ENCODE measurements at regions not wholly inside any gene's neighbourhood (a gene's known extent, or its start where the extent isn't known, plus 50 kb on each side); places are given as distances from the start of the nearest gene placed in this dataset.

- no peak overlapping the region for H3K27ac ChIP-seq
- in situ Hi-C loops (cut with MboI; ENCODE audit: low pct_ligation_motif_present in 1 of 4, low pct_unique_long_range_greater_than_20kb in 1 of 4, low sequenced_read_pairs in 3 of 4) (no loop called here), intact Hi-C loops (cut with DNase I; ENCODE audit: low total_unique reads) (no loop called here)
- no peaks in the 10 kb centered on the region for H3K36me3 ChIP-seq
- no peak overlapping the region for H3K4me3 ChIP-seq
- TF ChIP-seq, protein P1, sequence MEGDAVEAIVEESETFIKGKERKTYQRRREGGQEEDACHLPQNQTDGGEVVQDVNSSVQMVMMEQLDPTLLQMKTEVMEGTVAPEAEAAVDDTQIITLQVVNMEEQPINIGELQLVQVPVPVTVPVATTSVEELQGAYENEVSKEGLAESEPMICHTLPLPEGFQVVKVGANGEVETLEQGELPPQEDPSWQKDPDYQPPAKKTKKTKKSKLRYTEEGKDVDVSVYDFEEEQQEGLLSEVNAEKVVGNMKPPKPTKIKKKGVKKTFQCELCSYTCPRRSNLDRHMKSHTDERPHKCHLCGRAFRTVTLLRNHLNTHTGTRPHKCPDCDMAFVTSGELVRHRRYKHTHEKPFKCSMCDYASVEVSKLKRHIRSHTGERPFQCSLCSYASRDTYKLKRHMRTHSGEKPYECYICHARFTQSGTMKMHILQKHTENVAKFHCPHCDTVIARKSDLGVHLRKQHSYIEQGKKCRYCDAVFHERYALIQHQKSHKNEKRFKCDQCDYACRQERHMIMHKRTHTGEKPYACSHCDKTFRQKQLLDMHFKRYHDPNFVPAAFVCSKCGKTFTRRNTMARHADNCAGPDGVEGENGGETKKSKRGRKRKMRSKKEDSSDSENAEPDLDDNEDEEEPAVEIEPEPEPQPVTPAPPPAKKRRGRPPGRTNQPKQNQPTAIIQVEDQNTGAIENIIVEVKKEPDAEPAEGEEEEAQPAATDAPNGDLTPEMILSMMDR (IDR thresholded peaks at IDR 0.05) = no peak
- TF ChIP-seq POLR2A (IDR thresholded peaks at IDR 0.05) (no peak), EP300 (IDR thresholded peaks at IDR 0.05; ENCODE audit: low read depth) (no peak), POLR2AphosphoS5 (IDR thresholded peaks at IDR 0.05) (no peak)
- no peaks in the 10 kb centered on the region for H3K9me3 ChIP-seq
- H3K4me1 ChIP-seq = no peaks in the 10 kb centered on the region
- no peaks in the 10 kb centered on the region for H3K27me3 ChIP-seq
- 73 to 100% methylated on average over 1 to 2 of the region's 2 CpGs for WGBS, 2 donors (ENCODE audit: low coverage in 1 of 2)
- DNase-seq = no peak
These were observed 159.5 kb downstream of the RPLP1 start for GRCh38 chr15:69612112-69612511.

GRCh38 chr15:69613182-69613581 is 160.6 kb downstream of the RPLP1 start:
- no peak overlapping the region for H3K4me3 ChIP-seq
- H3K4me1 ChIP-seq = no peaks in the 10 kb centered on the region
- no peaks in the 10 kb centered on the region for H3K36me3 ChIP-seq
- DNase-seq = no peak
- TF ChIP-seq POLR2AphosphoS5 (IDR thresholded peaks at IDR 0.05) (no peak), POLR2A (IDR thresholded peaks at IDR 0.05) (no peak), EP300 (IDR thresholded peaks at IDR 0.05; ENCODE audit: low read depth) (no peak)
- TF ChIP-seq, protein P1 (IDR thresholded peaks at IDR 0.05) = no peak
- intact Hi-C loops (cut with DNase I; ENCODE audit: low total_unique reads) = no loop called here
- no peaks in the 10 kb centered on the region for H3K27me3 ChIP-seq
- H3K9me3 ChIP-seq = no peaks in the 10 kb centered on the region
- H3K27ac ChIP-seq = no peak overlapping the region
- WGBS, 2 donors (ENCODE audit: low coverage in 1 of 2) = 65 to 77% methylated on average over 6 of the region's 6 CpGs
- in situ Hi-C loops (cut with MboI; ENCODE audit: low pct_ligation_motif_present in 1 of 4, low pct_unique_long_range_greater_than_20kb in 1 of 4, low sequenced_read_pairs in 3 of 4) = no loop called here

- H3K36me3 ChIP-seq = no peaks in the 10 kb centered on the region
- H3K27ac ChIP-seq = no peak overlapping the region
- no peaks in the 10 kb centered on the region for H3K4me1 ChIP-seq
- TF ChIP-seq POLR2AphosphoS5 (IDR thresholded peaks at IDR 0.05) (no peak), POLR2A (IDR thresholded peaks at IDR 0.05) (no peak), EP300 (IDR thresholded peaks at IDR 0.05; ENCODE audit: low read depth) (no peak)
- TF ChIP-seq, protein P1 (IDR thresholded peaks at IDR 0.05) = no peak
- in situ Hi-C loops (cut with MboI; ENCODE audit: low pct_ligation_motif_present in 1 of 4, low pct_unique_long_range_greater_than_20kb in 1 of 4, low sequenced_read_pairs in 3 of 4) = no loop called here
- intact Hi-C loops (cut with DNase I; ENCODE audit: low total_unique reads) = no loop called here
- H3K9me3 ChIP-seq = no peaks in the 10 kb centered on the region
- 98% methylated on average over 2 of the region's 2 CpGs; no CpG with 5 or more reads in 1 of the 2 donors for WGBS, 2 donors (ENCODE audit: low coverage in 1 of 2)
- no peaks in the 10 kb centered on the region for H3K27me3 ChIP-seq
- DNase-seq = no peak
- no peak overlapping the region for H3K4me3 ChIP-seq
These were observed 161.4 kb downstream of the RPLP1 start for GRCh38 chr15:69613988-69614387.

- Histone ChIP-seq H3K27ac (no peak overlapping the region), H3K36me3 (no peaks in the 10 kb centered on the region), H3K9me3 (no peaks in the 10 kb centered on the region), H3K4me3 (no peak overlapping the region), H3K4me1 (no peaks in the 10 kb centered on the region), H3K27me3 (no peaks in the 10 kb centered on the region)
- 65 to 82% methylated on average over 2 to 5 of the region's 5 CpGs for WGBS, 2 donors (ENCODE audit: low coverage in 1 of 2)
- intact Hi-C loops (cut with DNase I; ENCODE audit: low total_unique reads) = no loop called here
- in situ Hi-C loops (cut with MboI; ENCODE audit: low pct_ligation_motif_present in 1 of 4, low pct_unique_long_range_greater_than_20kb in 1 of 4, low sequenced_read_pairs in 3 of 4) = no loop called here
- TF ChIP-seq POLR2A (IDR thresholded peaks at IDR 0.05) (no peak), POLR2AphosphoS5 (IDR thresholded peaks at IDR 0.05) (no peak), EP300 (IDR thresholded peaks at IDR 0.05; ENCODE audit: low read depth) (no peak)
- TF ChIP-seq, protein P1 (IDR thresholded peaks at IDR 0.05) = no peak
- DNase-seq = no peak
These were observed 163.1 kb downstream of the RPLP1 start for GRCh38 chr15:69615736-69616135.
